ENCODE measurements at regions not wholly inside any gene's neighbourhood (a gene's known extent, or its start where the extent isn't known, plus 50 kb on each side); places are given as distances from the start of the nearest gene placed in this dataset.

DNA sequence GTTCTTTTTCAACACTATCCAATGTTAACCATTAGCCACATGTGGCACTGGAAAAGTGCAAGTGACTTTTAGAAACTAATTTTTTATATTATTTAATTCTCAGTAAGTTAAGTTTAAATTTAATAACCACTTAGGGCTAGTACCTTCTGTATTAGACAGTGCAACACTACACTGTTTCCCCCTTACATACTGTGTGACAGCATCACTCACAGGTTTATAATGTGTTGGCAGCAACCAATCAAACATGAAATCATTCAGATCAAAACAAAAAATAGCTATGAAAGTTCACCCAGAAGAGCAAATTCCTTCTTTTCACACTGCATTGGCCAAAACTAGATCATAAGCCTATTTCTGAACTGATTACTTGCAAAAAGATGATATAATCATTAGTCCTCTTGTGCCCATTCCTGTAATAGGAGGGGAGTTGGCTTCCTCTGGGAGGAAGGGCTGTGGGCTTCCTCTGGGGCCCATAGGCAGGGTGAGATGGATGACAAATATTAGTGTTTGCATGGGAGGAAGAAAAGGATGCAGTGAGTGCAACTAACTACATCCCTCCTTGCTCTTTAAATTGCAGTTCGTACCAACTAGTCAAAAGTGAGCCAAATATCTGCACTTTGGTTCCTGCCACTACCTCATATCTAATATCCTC is 708.1 kb upstream of the RGMB start:
- no peak overlapping the region for H2BK120ac ChIP-seq (ENCODE audit: insufficient read depth, low read length, poor library complexity)
- H3K27ac ChIP-seq (ENCODE audit: low read depth, low read length), result no peak overlapping the region
- no peak overlapping the region for H2AK5ac ChIP-seq (ENCODE audit: low read length)
- no peak overlapping the region for H4K12ac ChIP-seq (ENCODE audit: low read depth, low read length)
- WGBS (ENCODE audit: extremely low coverage, insufficient coverage, insufficient read length), result no CpG with 5 or more reads among the region's 1 CpG
- H3K14ac ChIP-seq (ENCODE audit: low read length), result no peak overlapping the region
- H3K36me3 ChIP-seq (ENCODE audit: control insufficient read depth in 1 of 2, insufficient read depth in 2 of 2, low read length in 2 of 2), result no peaks in the 10 kb centered on the region
- no peaks in the 10 kb centered on the region for H3K9me3 ChIP-seq (ENCODE audit: insufficient read depth, low read depth, low read length)
- no peak overlapping the region for H3K4me2 ChIP-seq (ENCODE audit: low read length)
- no peak overlapping the region for H3K9ac ChIP-seq (ENCODE audit: low read length)
- no peak overlapping the region for H3K18ac ChIP-seq (ENCODE audit: low read length)
- H2BK5ac ChIP-seq (ENCODE audit: low read depth, low read length, poor library complexity), result no peak overlapping the region
- H3K4ac ChIP-seq (ENCODE audit: low read depth, low read length), result no peak overlapping the region
- no peak overlapping the region for H2AFZ ChIP-seq (ENCODE audit: insufficient read depth, low read length, poor library complexity)
- H4K91ac ChIP-seq (ENCODE audit: low read depth, low read length), result no peak overlapping the region
- no peak for DNase-seq
- H3K4me3 ChIP-seq (ENCODE audit: low read depth, low read length), result no peak overlapping the region
- H3K79me2 ChIP-seq (ENCODE audit: control insufficient read depth, insufficient read depth, low read length, poor library complexity), result no peaks in the 10 kb centered on the region
- no peak overlapping the region for H3K23ac ChIP-seq (ENCODE audit: low read length)
- no peak overlapping the region for H4K8ac ChIP-seq (ENCODE audit: low read depth, low read length)
- no peaks in the 10 kb centered on the region for H3K79me1 ChIP-seq (ENCODE audit: low read length)
- H2BK12ac ChIP-seq (ENCODE audit: low read length), result no peak overlapping the region
- no peaks in the 10 kb centered on the region for H3K27me3 ChIP-seq (ENCODE audit: insufficient read depth, low read length)
- H3K4me1 ChIP-seq (ENCODE audit: control insufficient read depth in 1 of 2, insufficient read depth in 2 of 2, low read length in 2 of 2), result no peaks in the 10 kb centered on the region

DNA sequence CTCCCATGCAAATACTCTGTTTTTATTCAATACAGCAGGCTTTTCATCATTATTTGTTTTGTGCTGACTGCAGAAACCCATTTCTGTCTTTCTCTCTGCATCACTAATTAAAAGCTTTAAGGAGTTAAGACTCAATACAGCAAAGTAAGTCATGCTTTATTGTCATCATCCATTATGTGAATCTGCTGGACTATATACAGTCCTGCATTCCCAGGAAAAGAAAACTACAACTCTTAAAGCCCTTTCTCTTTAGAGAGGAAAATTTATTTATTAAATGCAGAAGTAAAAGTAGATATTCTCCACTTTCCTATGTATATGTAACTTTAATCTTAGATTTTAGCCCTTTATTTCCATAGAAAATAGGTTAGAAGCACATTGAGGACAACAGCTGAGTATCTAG is 706.6 kb upstream of the RGMB start:
- no peak overlapping the region for H2BK12ac ChIP-seq (ENCODE audit: low read length)
- no peaks in the 10 kb centered on the region for H3K36me3 ChIP-seq (ENCODE audit: control insufficient read depth in 1 of 2, insufficient read depth in 2 of 2, low read length in 2 of 2)
- H3K4me2 ChIP-seq (ENCODE audit: low read length), result no peak overlapping the region
- no peak overlapping the region for H3K18ac ChIP-seq (ENCODE audit: low read length)
- H3K4ac ChIP-seq (ENCODE audit: low read depth, low read length), result no peak overlapping the region
- no peak overlapping the region for H4K91ac ChIP-seq (ENCODE audit: low read depth, low read length)
- no peak overlapping the region for H3K23ac ChIP-seq (ENCODE audit: low read length)
- no peak overlapping the region for H3K14ac ChIP-seq (ENCODE audit: low read length)
- H2BK120ac ChIP-seq (ENCODE audit: insufficient read depth, low read length, poor library complexity), result no peak overlapping the region
- no peaks in the 10 kb centered on the region for H3K4me1 ChIP-seq (ENCODE audit: control insufficient read depth in 1 of 2, insufficient read depth in 2 of 2, low read length in 2 of 2)
- no peak overlapping the region for H2AK5ac ChIP-seq (ENCODE audit: low read length)
- H2BK5ac ChIP-seq (ENCODE audit: low read depth, low read length, poor library complexity), result no peak overlapping the region
- H3K9ac ChIP-seq (ENCODE audit: low read length), result no peak overlapping the region
- no peaks in the 10 kb centered on the region for H3K9me3 ChIP-seq (ENCODE audit: insufficient read depth, low read depth, low read length)
- no peaks in the 10 kb centered on the region for H3K79me1 ChIP-seq (ENCODE audit: low read length)
- DNase-seq, result no peak
- H4K12ac ChIP-seq (ENCODE audit: low read depth, low read length), result no peak overlapping the region
- no peaks in the 10 kb centered on the region for H3K27me3 ChIP-seq (ENCODE audit: insufficient read depth, low read length)
- H3K4me3 ChIP-seq (ENCODE audit: low read depth, low read length), result no peak overlapping the region
- H3K79me2 ChIP-seq (ENCODE audit: control insufficient read depth, insufficient read depth, low read length, poor library complexity), result no peaks in the 10 kb centered on the region
- no peak overlapping the region for H2AFZ ChIP-seq (ENCODE audit: insufficient read depth, low read length, poor library complexity)
- no peak overlapping the region for H4K8ac ChIP-seq (ENCODE audit: low read depth, low read length)
- H3K27ac ChIP-seq (ENCODE audit: low read depth, low read length), result no peak overlapping the region

DNA sequence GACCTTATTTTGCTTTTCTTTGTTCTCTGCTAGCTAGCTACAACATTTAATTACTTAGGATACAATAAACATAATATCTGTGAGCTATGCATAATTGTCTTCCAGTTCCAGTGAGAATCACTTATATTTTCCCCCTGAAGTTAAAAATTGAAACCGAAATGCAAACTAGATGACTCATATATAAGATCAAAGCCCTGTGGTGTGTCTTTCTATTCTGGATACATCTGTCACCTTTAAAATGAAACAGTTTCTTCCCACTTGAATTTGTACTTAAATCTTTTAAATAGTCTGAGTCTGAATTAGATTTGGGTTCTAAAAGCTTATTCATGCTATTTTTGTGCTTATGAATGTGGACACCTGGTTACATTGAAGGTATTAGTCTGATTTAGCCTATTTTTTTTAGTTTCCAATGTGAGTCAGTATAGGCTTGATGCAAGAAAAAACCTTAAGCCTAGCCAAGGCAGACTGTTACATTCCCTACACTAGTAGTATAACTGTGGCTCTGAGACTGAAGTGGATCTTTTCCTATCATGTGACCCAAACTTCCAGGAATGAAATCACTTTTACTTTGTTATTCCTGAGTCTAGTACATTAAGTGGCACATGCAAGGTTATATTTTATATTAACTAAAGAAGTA is 703.5 kb upstream of the RGMB start:
- Histone ChIP-seq H3K18ac (ENCODE audit: low read length) (no peak overlapping the region), H2BK12ac (ENCODE audit: low read length) (no peak overlapping the region), H3K14ac (ENCODE audit: low read length) (no peak overlapping the region), H3K36me3 (ENCODE audit: control insufficient read depth in 1 of 2, insufficient read depth in 2 of 2, low read length in 2 of 2) (no peaks in the 10 kb centered on the region), H3K4ac (ENCODE audit: low read depth, low read length) (no peak overlapping the region), H2BK120ac (ENCODE audit: insufficient read depth, low read length, poor library complexity) (no peak overlapping the region), H2BK5ac (ENCODE audit: low read depth, low read length, poor library complexity) (no peak overlapping the region), H3K4me2 (ENCODE audit: low read length) (no peak overlapping the region), H3K4me3 (ENCODE audit: low read depth, low read length) (no peak overlapping the region), H2AFZ (ENCODE audit: insufficient read depth, low read length, poor library complexity) (no peak overlapping the region), H3K27ac (ENCODE audit: low read depth, low read length) (no peak overlapping the region), H3K9me3 (ENCODE audit: insufficient read depth, low read depth, low read length) (no peaks in the 10 kb centered on the region), H2AK5ac (ENCODE audit: low read length) (no peak overlapping the region), H4K8ac (ENCODE audit: low read depth, low read length) (no peak overlapping the region), H3K9ac (ENCODE audit: low read length) (no peak overlapping the region), H4K12ac (ENCODE audit: low read depth, low read length) (no peak overlapping the region), H3K27me3 (ENCODE audit: insufficient read depth, low read length) (no peaks in the 10 kb centered on the region), H3K79me2 (ENCODE audit: control insufficient read depth, insufficient read depth, low read length, poor library complexity) (no peaks in the 10 kb centered on the region), H4K91ac (ENCODE audit: low read depth, low read length) (no peak overlapping the region), H3K23ac (ENCODE audit: low read length) (no peak overlapping the region), H3K79me1 (ENCODE audit: low read length) (no peaks in the 10 kb centered on the region), H3K4me1 (ENCODE audit: control insufficient read depth in 1 of 2, insufficient read depth in 2 of 2, low read length in 2 of 2) (no peaks in the 10 kb centered on the region)
- DNase-seq, result no peak
- WGBS (ENCODE audit: extremely low coverage, insufficient coverage, insufficient read length), result no CpG with 5 or more reads among the region's 1 CpG

DNA sequence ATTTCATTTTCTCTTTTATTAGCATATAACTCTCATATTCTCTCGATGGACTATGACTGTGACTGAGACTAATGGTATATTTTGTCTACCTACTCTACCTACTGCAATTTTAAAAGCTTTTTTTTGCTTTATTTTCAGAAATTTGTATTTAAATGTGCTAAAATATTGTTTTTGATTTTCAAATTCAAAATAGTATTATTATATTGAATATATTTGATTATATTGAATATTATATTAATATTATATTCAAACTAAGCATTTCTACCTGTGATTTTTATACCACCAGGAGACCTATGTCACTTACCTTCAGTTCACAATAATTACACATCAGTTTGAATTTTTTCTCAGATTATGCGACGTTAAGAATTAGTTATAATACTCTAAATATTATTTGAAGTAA is 700.5 kb upstream of the RGMB start:
- Histone ChIP-seq H3K4me1 (ENCODE audit: control insufficient read depth in 1 of 2, insufficient read depth in 2 of 2, low read length in 2 of 2) (no peaks in the 10 kb centered on the region), H2AK5ac (ENCODE audit: low read length) (no peak overlapping the region), H3K4me2 (ENCODE audit: low read length) (no peak overlapping the region), H3K18ac (ENCODE audit: low read length) (no peak overlapping the region), H4K91ac (ENCODE audit: low read depth, low read length) (no peak overlapping the region), H3K36me3 (ENCODE audit: control insufficient read depth in 1 of 2, insufficient read depth in 2 of 2, low read length in 2 of 2) (no peaks in the 10 kb centered on the region), H3K9me3 (ENCODE audit: insufficient read depth, low read depth, low read length) (no peaks in the 10 kb centered on the region), H3K4me3 (ENCODE audit: low read depth, low read length) (no peak overlapping the region), H3K79me1 (ENCODE audit: low read length) (no peaks in the 10 kb centered on the region), H2BK5ac (ENCODE audit: low read depth, low read length, poor library complexity) (no peak overlapping the region), H3K23ac (ENCODE audit: low read length) (no peak overlapping the region), H3K27ac (ENCODE audit: low read depth, low read length) (no peak overlapping the region), H4K8ac (ENCODE audit: low read depth, low read length) (no peak overlapping the region), H2BK12ac (ENCODE audit: low read length) (no peak overlapping the region), H2AFZ (ENCODE audit: insufficient read depth, low read length, poor library complexity) (no peak overlapping the region), H4K12ac (ENCODE audit: low read depth, low read length) (no peak overlapping the region), H3K79me2 (ENCODE audit: control insufficient read depth, insufficient read depth, low read length, poor library complexity) (no peaks in the 10 kb centered on the region), H3K4ac (ENCODE audit: low read depth, low read length) (no peak overlapping the region), H3K27me3 (ENCODE audit: insufficient read depth, low read length) (no peaks in the 10 kb centered on the region), H3K9ac (ENCODE audit: low read length) (no peak overlapping the region), H3K14ac (ENCODE audit: low read length) (no peak overlapping the region), H2BK120ac (ENCODE audit: insufficient read depth, low read length, poor library complexity) (no peak overlapping the region)
- DNase-seq, result no peak
- no CpG with 5 or more reads among the region's 3 CpGs for WGBS (ENCODE audit: extremely low coverage, insufficient coverage, insufficient read length)
